ENCODE measurements at regions not wholly inside any gene's neighbourhood (a gene's known extent, or its start where the extent isn't known, plus 50 kb on each side); places are given as distances from the start of the nearest gene placed in this dataset.
"Not testable (repeated sequence)": the region's sequence is repeated elsewhere in the genome, so short reads cannot be mapped to it uniquely, and the experiment has no call there.

GRCh38 chr14:105939810-105940508, 413.6 kb downstream of the TMEM121 start:
- H3K9me3 ChIP-seq: peaks cover 9% of the 10 kb centered on the region
- CTCF ChIA-PET: no interaction called here
- POLR2A ChIA-PET: no interaction called here
- Mint-ChIP-seq H3K27me3 (ENCODE audit: insufficient read depth, unreplicated experiment) (peaks cover 3% of the 10 kb centered on the region), H3K9me3 (ENCODE audit: unreplicated experiment) (no peaks in the 10 kb centered on the region), H3K4me3 (ENCODE audit: unreplicated experiment) (no peak overlapping the region), H3K4me1 (ENCODE audit: low read depth, unreplicated experiment) (no peaks in the 10 kb centered on the region), H3K36me3 (ENCODE audit: insufficient read depth, unreplicated experiment) (no peaks in the 10 kb centered on the region), H3K27ac (ENCODE audit: unreplicated experiment) (no peak overlapping the region)
- DNase-seq: no peak
- no peaks in the 10 kb centered on the region for H3K27me3 ChIP-seq (replicated peaks; ENCODE audit: control insufficient read depth, insufficient read depth, low read length)
- intact Hi-C loops (cut with micrococcal nuclease; ENCODE audit: unreplicated experiment): no loop called here
- no peaks in the 10 kb centered on the region; the same call in 1 of the 2 replicates for H3K4me1 ChIP-seq
- no peak overlapping the region for H3K4me3 ChIP-seq (ENCODE audit: low read depth, low read length)
- TF ChIP-seq CTCF (IDR thresholded peaks at IDR 0.05; ENCODE audit: insufficient read depth in 1 of 2, low read depth in 1 of 2, low read length in 1 of 2, severe bottlenecking in 1 of 2, unreplicated experiment in 1 of 2): no peak
- BruUV-seq (replicated peaks): no TSS peak
- no peaks in the 10 kb centered on the region for H3K36me3 ChIP-seq (ENCODE audit: control insufficient read depth, insufficient read depth, low read length)

GRCh38 chr14:105940534-105941225, 414.3 kb downstream of the TMEM121 start:
- Mint-ChIP-seq H3K4me1 (ENCODE audit: low read depth, unreplicated experiment) (no peaks in the 10 kb centered on the region), H3K9me3 (ENCODE audit: unreplicated experiment) (no peaks in the 10 kb centered on the region), H3K27ac (ENCODE audit: unreplicated experiment) (no peak overlapping the region), H3K27me3 (ENCODE audit: insufficient read depth, unreplicated experiment) (peaks cover 3% of the 10 kb centered on the region), H3K4me3 (ENCODE audit: unreplicated experiment) (no peak overlapping the region), H3K36me3 (ENCODE audit: insufficient read depth, unreplicated experiment) (no peaks in the 10 kb centered on the region)
- peaks cover 9% of the 10 kb centered on the region; the same call in 1 of the 2 replicates for H3K9me3 ChIP-seq
- POLR2A ChIA-PET: no interaction called here
- H3K27me3 ChIP-seq (replicated peaks; ENCODE audit: control insufficient read depth, insufficient read depth, low read length): no peaks in the 10 kb centered on the region
- H3K36me3 ChIP-seq (ENCODE audit: control insufficient read depth, insufficient read depth, low read length): no peaks in the 10 kb centered on the region
- no peak for TF ChIP-seq CTCF (IDR thresholded peaks at IDR 0.05; ENCODE audit: insufficient read depth in 1 of 2, low read depth in 1 of 2, low read length in 1 of 2, severe bottlenecking in 1 of 2, unreplicated experiment in 1 of 2)
- intact Hi-C loops (cut with micrococcal nuclease; ENCODE audit: unreplicated experiment): no loop called here
- H3K4me3 ChIP-seq (ENCODE audit: low read depth, low read length): no peak overlapping the region
- BruUV-seq (replicated peaks): no TSS peak
- no peak for DNase-seq
- CTCF ChIA-PET: no interaction called here
- no peaks in the 10 kb centered on the region; the same call in 1 of the 2 replicates for H3K4me1 ChIP-seq

- peaks cover 3% of the 10 kb centered on the region for H3K27me3 Mint-ChIP-seq (ENCODE audit: insufficient read depth, unreplicated experiment)
- Histone ChIP-seq H3K36me3 (ENCODE audit: control insufficient read depth, insufficient read depth, low read length) (no peaks in the 10 kb centered on the region), H3K4me3 (ENCODE audit: low read depth, low read length) (no peak overlapping the region), H3K27me3 (replicated peaks; ENCODE audit: control insufficient read depth, insufficient read depth, low read length) (no peaks in the 10 kb centered on the region), H3K9me3 (peaks cover 9% of the 10 kb centered on the region; the same call in 1 of the 2 replicates), H3K4me1 (no peaks in the 10 kb centered on the region; the same call in 1 of the 2 replicates)
- H3K4me3 Mint-ChIP-seq (ENCODE audit: unreplicated experiment): no peak overlapping the region
- ChIA-PET POLR2A (no interaction called here), CTCF (no interaction called here)
- H3K36me3 Mint-ChIP-seq (ENCODE audit: insufficient read depth, unreplicated experiment): no peaks in the 10 kb centered on the region
- no peak overlapping the region for H3K27ac Mint-ChIP-seq (ENCODE audit: unreplicated experiment)
- H3K9me3 Mint-ChIP-seq (ENCODE audit: unreplicated experiment): no peaks in the 10 kb centered on the region
- H3K4me1 Mint-ChIP-seq (ENCODE audit: low read depth, unreplicated experiment): no peaks in the 10 kb centered on the region
- no peak for DNase-seq
- intact Hi-C loops (cut with micrococcal nuclease; ENCODE audit: unreplicated experiment): no loop called here
- no peak for TF ChIP-seq CTCF (IDR thresholded peaks at IDR 0.05; ENCODE audit: insufficient read depth in 1 of 2, low read depth in 1 of 2, low read length in 1 of 2, severe bottlenecking in 1 of 2, unreplicated experiment in 1 of 2)
- BruUV-seq (replicated peaks): no TSS peak
Observed at GRCh38 chr14:105941226-105942166, 415.1 kb downstream of the TMEM121 start.

GRCh38 chr14:105942725-105943124, 416.3 kb downstream of the TMEM121 start:
- BruUV-seq (replicated peaks); H3K4me1 Mint-ChIP-seq (ENCODE audit: low read depth, unreplicated experiment); H3K4me3 Mint-ChIP-seq (ENCODE audit: unreplicated experiment); H3K9me3 ChIP-seq; H3K27ac Mint-ChIP-seq (ENCODE audit: unreplicated experiment); H3K36me3 ChIP-seq (ENCODE audit: control insufficient read depth, insufficient read depth, low read length); H3K4me1 ChIP-seq; DNase-seq; H3K9me3 Mint-ChIP-seq (ENCODE audit: unreplicated experiment); H3K27me3 Mint-ChIP-seq (ENCODE audit: insufficient read depth, unreplicated experiment); intact Hi-C loops (cut with micrococcal nuclease; ENCODE audit: unreplicated experiment); POLR2A ChIA-PET; H3K36me3 Mint-ChIP-seq (ENCODE audit: insufficient read depth, unreplicated experiment); CTCF ChIA-PET; H3K27me3 ChIP-seq (replicated peaks; ENCODE audit: control insufficient read depth, insufficient read depth, low read length); H3K4me3 ChIP-seq (ENCODE audit: low read depth, low read length): not testable (repeated sequence)
